ENCODE measurements at regions not wholly inside any gene's neighbourhood (a gene's known extent, or its start where the extent isn't known, plus 50 kb on each side); places are given as distances from the start of the nearest gene placed in this dataset.

DNA sequence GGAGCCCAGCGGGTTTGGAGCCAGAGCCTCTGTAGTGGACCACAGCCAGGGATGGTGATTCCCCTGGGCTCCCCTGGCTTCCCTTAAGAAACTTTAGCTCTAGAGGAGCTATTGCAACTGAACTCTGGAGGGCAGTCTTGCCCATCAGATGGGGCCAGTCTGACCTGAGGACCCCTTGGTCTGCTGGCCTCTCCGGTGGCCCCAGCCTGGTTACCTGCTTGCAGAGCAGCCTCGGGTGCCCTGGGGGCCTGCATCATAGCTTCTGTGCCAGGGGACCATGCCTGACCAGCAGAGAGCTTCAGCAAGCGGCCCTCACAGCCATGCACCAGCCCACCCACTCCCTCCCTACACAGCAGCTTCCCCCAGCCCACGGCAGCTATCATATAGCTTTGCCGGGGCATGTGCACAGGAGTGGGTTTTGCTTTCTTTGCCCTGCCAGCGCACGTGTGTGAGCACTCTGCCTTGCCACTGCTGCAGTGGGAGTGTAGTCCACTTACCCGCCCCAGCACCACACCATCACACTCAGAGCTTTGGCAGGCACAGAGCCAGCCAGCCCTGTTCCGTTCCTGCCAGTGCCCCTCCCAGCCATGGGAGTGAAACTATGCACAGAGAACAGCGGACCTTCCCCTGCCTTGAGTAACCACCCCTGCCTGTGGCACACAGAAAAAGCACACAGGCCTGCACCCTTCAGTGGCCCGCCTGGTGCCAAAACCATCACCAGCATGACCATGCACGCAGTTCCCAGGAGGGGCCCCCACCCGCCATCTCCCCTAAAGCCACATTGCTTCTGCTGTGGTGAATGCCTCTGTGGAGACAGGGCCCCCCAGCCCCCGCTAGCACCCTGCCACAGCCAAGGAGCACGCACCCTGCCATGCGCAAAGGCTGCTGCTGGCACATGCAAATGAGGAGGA is 442.9 kb upstream of the NEGR1 start:
- DNase-seq = no peak

DNA sequence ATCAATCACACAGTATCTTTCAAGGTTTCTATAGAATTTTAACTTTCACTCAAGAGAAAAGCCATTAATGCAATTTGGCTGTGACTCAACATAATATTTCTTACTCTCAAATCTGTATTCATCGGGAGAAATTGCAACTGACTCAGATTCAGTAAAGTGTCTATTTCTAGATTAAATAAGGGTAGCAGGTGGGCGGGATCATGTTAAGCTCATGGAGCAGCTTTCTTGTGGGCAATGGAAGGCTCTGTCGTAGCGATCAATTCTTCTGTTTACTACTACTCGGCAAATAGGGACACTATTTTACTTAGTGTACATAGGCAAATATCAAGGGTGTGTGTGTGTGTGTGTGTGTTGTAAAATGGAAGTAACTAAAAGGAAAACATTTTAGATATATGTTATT is 423.6 kb upstream of the NEGR1 start:
- DNase-seq = no peak

DNA sequence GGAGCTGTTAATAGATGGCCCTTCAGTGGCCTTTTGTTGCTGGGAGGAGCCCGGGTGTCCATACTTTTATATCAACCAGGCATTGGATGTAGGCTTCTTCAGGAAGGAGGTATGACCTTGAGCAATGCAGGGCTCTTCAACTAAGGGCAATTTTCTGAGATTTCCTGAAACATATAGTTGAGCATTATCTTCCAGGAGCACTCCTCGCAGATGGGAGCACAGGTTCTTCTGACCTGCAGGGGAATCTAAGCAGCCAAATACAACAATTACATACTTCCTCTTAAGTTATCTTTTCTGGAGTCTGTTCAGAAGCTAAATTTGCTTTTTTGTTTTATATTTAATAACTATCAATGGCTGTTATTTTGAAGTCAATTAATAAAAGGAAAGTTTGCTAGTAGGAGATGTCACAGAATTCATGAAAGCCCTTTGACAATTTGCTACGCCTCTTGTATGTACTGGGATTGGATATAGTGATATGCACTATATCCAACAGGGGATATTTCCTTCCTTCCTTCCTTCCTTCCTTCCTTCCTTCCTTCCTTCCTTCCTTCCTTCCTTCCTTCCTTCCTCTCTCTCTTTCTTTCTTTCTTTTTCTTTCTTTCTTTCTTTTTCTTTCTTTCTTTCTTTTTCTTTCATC is 422.6 kb upstream of the NEGR1 start:
- DNase-seq = no peak

DNA sequence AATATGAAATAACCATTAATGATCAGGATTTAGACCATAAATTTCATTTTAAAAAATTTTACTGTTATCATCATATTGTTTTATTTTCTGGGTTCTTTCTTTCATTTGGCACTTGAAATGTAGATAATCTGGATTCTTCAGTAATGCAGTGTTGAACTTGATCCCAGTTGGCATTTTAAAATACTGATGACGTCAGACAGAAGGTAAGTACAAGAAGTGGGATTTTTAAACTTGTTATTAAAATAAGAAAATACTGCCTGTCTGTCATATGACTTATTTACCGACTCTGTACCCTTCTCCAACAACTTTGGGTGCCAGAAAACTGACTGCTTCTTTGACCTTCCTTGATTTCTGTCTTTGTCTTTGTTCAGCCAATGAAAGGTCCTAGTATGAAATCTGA is 415.1 kb upstream of the NEGR1 start:
- no peak for DNase-seq

DNA sequence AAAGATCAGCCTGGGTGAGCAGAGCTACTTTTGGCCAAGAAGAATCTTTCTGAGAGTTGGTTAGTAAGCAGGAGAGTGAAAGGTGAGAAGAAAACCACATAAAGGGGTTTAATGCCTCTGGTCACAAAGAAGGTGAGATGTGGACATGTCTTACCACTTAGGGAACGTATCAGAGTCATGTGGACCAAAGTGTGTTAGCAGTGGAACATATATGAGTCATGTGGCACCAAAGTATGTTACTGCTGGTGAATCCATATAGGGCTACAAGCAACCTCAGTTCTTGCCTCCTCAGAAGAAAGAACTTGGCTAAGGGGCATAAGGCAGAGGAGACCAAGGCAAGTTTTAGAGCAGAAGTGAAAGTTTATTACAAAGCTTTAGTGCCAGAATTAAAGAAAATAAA is 411.6 kb upstream of the NEGR1 start:
- DNase-seq = no peak

- DNase-seq = no peak
Measured at GRCh38 chr1:72693376-72693775, 411.0 kb upstream of the NEGR1 start.

GRCh38 chr1:72690871-72691270 is 408.5 kb upstream of the NEGR1 start:
- DNase-seq = no peak

GRCh38 chr1:72678683-72679082 is 396.3 kb upstream of the NEGR1 start:
- DNase-seq = no peak

- no peak for DNase-seq
Measured at GRCh38 chr1:72670902-72671301, 388.6 kb upstream of the NEGR1 start.

GRCh38 chr1:72662918-72663317 is 380.6 kb upstream of the NEGR1 start:
- no peak for DNase-seq

DNA sequence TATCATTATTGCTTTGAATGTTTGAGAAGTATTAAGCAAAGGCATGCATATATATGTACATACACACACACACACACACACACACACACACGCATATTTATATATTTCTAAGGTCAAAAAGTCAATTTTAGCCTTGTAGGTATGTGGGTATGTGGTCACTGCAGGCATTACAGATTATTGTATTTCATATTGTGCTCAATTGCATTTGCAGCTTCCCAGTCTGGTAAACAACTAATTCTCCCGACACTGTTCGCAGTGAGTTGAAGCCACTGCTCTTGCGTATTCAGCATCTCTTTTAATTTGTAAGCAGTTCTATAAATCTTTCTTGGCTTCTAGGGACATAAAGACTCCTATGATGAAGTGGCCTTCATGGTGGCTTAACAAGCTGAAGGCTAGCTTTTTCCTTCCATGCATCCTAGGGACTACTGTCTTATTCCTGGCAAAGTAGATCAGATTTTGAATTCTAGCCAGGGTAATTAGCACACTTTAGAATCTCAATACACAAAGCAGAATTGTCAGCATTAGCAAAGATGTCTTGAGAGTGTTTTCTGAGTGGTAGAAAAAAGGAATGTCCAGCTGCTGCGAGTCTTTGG is 368.6 kb upstream of the NEGR1 start:
- no peak for DNase-seq

DNA sequence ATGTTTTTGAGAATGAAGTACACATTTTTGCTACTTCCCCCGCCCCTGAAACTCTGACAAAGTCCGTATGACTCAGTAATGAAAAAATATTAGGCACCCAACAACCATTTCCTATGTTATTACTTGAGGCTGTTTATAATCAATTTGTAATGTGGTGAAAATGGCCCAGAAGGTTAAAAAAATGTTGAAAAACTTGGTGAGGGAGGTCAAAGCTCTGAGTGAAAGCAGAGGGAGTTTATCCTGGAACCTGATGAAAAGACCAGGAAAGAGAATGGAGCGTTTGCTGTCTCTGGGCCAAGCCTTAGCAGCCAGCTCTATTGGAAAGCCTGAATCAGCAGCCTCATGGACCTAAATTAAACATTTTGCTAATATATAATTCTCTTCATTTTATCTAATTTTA is 367.7 kb upstream of the NEGR1 start:
- no peak for DNase-seq

- no peak for DNase-seq
Measured at GRCh38 chr1:72649211-72649888, 367.0 kb upstream of the NEGR1 start.

DNA sequence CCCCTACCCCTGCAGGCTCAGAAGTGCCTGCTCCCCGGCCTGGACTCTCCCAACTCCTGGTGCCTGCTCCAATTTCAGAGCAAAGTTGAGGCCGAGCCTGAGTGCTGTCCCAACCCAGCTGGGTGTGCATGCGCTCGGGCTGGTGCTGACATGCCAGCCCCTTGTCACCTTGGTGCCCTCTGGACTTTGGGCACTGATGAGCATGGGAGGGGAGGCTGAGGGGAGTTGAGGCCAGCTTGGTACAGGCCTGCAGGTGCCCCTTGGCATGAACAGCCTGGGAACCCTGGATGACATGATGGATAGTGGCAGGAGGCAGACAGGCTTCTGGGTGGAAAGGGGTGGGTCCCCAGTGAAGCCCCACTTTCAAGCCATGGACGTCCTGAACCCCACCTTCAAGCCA is 366.1 kb upstream of the NEGR1 start:
- DNase-seq = no peak

- no peak for DNase-seq
Measured at GRCh38 chr1:72643142-72643541, 360.8 kb upstream of the NEGR1 start.

DNA sequence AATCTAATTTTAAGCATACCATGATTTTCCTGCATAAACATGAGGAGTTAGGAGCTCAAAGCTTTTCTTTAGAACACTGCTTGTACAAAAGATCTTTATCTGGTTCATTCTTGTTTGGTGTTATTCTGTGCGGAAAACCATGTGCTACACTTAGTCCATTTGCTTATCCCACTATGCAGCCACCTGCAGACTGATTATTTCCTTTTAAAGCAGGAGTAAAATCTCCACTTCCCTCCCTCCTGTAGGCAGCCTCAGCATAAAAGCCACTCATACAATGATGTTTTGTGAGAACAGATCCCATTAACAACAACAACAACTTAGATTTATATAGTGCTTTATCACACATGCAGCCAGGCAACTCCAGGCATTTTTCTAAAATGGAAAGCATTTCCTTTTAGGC is 355.3 kb upstream of the NEGR1 start:
- DNase-seq = no peak

DNA sequence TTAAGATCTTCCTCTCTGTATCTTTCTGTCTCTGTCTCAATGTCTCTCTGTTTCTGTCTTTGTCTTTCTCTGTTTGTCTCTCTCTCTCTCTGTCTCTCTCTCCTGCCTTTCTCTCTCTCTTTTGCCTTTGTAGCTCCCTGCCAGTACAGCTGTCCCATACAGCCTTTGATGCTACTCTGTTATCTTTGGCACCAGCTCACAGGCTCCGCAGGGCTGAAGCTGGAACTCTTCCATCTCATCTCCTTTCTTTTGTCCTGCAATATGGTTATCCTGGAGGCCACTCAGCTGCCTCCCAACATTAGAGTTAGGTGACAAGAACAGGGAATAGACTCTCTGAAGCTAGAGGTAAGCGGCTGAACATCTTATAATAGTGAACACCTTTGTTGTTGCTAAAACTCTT is 354.3 kb upstream of the NEGR1 start:
- no peak for DNase-seq

- DNase-seq = peak; percentile 92
Measured at GRCh38 chr1:72635719-72636118, 353.4 kb upstream of the NEGR1 start.

DNA sequence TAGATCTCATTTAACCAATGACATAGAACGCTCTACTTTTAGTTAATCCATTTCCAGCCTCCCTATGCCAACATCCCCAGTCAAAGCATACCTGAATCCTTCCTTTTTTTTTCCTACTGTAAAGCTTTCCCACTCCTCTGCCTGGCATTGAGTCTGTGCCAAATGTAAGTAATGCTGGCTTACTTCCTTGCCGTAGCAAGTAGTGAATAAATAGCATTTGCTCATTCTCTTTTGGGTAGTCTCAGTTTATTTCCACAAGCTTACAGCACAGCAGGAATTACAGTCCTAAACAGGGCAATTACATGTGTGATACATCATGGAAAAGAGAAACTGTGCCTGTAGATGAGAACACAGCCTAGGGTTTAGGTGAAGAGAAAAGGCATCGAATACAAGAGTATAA is 352.6 kb upstream of the NEGR1 start:
- DNase-seq = no peak

- DNase-seq = no peak
Measured at GRCh38 chr1:72631449-72631848, 349.1 kb upstream of the NEGR1 start.

DNA sequence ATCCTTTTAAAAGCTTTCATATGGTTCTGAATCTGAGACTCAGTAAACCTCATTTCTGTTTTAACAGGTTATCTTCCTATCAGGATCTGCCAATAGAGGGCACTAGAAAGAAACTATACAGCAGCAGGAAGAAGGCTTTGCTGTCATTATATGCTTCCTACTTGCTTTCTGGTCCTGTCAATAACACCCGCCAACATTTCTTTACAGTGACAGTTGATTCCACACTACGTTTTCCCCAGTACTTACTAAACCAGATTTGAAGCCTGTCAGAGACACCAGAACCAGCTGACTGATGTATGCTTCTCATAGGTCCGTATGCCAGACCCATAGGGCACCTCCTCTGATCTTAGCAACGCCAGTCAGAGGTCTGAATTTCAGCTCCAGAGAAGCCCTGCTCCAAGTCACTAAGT is 341.0 kb upstream of the NEGR1 start:
- peak; percentile 75 for DNase-seq

GRCh38 chr1:72620453-72620852 is 338.1 kb upstream of the NEGR1 start:
- DNase-seq = no peak

GRCh38 chr1:72606216-72606810 is 324.0 kb upstream of the NEGR1 start:
- DNase-seq = no peak
